Activated CD8-positive, alpha-beta memory T cell treated with anti-CD3 and anti-CD28 coated beads for 4 hours (primary cell): ENCODE measurements at regions not wholly inside any gene's neighbourhood (a gene's known extent, or its start where the extent isn't known, plus 50 kb on each side); places are given as distances from the start of the nearest gene placed in this dataset.
"Not testable (repeated sequence)": the region's sequence is repeated elsewhere in the genome, so short reads cannot be mapped to it uniquely, and the experiment has no call there.

Experiments used
- DNase-seq, 2 donors: peaks; one replicate each; pipeline ENCODE4 v3.0.0-alpha.2; 2020; ENCODE audit warnings: low read depth in 2 of 2

DNA sequence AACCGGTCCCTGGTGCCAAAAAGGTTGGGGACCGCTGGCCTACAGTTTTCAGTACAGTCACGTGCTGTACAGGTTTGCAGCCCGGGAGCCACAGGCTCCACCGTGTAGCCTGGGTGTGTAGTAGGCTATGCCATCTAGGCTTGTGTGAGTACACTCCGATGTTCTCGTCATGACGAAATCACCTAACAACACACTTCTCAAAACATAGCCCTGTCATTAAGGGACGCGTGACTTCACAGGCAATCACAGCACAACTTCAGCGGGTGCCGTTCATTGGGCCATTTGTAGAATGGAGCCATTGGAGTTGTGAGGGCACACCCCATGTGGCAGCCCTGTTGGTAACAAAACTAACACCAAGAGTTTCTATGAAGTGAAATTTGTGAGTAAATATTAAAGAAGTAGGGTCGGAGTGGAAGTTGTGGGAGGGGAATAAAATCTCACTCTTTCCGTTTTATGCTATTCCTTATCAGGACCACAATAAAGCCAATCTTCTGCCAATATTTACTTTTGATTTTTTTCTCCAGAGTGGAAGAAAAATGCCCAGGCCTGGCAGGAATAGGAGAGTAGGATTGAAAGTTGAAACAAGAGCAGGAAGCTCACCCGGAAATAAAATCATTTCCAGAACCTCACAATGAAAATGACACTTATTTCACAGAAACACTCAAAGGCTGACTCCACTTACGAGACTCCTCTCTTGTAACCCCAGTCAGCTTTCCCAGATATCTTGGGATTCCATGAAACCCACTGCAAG is 63.7 kb upstream of the PTPN1 start:
- DNase-seq: no peak

DNA sequence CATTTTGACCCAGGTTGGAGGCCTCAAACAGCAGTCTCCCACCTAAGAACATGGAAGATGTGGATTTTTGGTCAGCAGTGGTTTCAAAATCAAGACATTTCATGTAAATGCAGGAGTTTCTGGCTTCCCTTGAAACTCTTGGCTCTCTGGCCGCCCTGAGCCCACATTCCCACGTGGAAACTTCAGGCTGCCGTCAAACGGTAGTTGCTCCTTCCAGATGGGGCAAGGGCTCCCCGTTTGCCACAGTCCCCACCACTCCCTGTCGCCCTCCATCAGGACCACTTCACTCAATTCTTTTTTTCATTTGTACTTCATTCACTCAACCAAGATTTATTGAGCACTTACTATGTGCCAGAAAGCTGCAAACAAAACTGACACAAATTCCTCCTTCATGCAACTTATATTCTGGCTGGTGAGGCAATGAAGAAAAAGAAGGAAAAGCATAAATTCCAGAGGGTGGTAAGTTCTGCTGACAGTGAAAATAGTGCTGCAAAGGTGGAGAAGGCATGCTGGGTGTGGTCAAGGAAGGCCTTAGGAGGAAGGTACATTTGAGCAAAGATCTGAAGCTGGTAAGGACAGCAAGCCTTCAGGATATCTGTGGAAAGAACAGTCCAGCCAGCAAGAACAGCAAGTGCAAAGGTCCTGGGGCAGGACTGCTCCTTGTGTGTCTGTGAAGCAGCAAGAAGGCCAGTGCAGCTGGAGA is 62.9 kb upstream of the PTPN1 start:
- DNase-seq: no peak

DNA sequence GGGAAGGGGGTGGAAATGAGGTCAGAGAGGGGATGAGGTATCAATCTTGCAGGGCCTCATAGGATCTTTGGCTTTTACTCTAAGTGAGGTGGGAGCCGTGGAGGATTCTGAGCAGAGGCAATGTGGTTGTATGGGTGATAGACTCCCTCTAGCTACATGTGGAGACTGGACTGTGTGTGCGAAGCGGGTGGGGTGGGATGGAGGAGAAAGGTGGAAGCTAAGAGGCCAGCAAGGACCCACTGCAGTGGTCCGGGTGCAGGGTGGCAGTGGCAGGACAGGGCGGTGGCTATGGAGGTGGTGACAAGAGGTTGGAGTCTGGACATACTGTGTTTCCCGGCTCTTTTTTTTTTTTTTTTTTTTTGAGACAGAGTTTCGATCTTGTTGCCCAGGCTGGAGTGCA is 62.4 kb upstream of the PTPN1 start:
- no peak for DNase-seq

DNA sequence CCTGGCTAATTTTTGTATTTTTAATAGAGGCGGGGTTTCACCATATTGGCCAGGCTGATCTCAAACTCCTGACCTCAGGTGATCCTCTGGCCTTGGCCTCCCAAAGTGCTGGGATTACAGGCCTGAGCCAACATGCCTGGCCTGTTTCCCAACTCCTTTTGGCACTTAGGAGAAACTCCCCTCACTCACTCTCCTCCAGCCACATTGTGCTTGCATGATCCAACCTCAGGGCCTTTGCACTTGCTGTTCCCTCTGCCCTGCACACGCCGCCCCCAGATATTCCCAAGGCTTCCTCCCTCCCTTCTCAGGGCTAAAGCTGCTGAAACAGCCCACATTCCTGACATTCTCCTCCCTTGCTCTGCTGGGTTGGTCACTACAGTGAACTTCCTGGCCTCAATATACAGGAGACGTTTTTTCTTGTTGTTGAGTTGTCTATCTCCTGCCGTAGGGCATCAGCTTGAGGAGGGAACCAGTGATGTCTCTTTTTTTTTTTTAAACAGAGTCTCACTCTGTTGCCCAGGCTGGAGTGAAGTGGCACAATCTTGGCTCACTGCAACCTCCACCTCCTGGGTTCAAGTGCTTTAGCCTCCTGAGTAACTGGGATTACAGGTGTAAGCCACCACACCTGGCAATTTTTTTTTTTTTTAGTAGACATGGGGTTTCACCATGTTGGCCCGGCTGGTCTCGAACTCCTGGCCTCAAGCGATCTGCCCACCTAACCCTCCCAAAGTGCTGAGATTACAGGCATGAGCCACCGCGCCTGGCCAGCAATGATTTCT is 61.4 kb upstream of the PTPN1 start:
- not testable (repeated sequence) for DNase-seq

DNA sequence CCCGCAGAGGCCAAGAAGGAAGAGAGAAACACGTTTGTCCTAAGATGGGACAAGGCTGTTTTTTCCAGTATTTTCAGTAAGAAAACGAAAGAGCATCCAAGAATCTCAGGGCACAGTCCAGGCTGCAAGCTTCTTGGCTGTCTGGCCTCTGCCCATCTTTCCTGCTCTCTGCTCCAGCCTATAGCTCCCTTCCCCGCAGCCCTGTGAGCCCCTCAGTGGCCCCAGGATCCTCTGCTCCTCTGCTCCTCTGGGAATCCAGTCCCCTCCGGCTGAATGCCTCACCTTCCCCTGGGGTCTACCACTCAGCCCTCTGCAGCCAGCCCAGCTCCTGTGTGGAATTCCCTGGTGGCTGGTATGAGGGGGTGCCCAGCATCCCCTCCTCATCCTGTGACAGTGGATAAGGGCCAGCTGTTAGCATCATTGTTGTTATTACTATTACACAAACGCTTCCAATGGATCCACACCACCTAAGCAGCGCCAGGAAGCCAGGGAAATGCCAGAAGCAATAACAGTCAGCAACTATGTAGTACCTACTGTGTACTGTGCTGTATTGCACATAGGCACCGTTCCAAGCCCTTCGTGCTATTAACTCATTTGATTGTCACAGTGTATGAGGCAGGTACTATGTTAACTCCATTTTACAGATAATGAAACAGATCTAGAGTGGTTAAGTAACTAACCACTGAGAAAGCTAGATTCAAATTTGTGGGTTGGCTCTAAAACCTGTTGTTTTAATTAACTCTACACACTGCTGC is 60.3 kb upstream of the PTPN1 start:
- DNase-seq: no peak

DNA sequence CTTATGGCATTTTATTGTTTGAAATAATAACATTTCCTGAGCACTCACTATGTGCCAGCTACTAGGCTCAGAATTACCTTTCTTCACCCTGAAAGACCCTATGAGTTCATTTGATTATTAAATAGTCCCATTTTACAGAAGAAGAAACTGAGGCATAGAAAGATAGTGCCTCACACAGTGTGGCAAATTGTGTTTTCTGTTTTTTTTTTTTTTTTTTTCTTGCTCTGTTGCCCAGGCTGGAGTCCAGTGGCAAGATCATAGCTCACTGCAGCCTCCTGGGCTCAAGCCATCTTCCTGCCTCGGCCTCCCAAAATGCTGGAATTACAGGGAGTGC is 59.7 kb upstream of the PTPN1 start:
- no peak for DNase-seq

DNA sequence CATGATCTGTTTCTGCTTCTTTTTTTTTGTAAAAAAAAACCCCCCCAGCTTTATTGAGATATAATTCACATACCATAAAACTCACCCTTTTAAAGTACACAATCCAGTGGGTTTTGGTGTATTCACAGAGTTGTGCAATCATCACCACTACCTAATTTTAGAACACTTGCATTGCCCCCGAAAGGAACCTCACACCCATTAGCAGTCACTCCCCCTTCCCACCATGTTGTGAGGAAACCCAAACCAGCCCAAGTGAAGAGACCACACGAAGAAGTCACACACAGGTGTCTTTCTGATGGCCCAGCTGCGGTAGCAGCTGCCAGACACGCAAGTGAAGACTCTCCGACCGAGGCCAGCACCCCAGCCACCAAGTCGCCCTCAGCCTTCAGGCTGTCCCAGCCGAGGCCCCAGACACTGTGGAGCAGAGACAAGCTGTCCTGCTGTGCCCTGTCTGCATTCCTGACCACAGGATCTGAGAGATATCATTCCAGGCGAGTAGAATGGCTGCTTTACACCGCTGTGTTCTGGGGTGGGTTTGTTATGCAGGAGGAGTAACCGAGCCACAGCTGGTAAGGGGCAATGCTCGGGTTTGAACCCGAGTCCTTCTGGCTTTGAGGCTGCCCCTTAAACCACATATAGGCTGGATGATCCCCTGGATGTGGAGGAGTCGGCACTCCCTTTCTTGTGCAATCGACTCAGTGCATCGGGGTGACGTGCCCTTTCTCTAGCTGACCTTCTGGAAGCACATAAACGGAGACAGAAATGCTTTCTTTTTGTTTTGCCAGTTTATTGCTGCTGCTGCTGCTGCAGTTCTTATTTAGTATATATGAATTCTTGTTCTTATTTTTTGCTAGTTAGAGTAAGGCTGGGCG is 59.1 kb upstream of the PTPN1 start:
- DNase-seq: no peak

DNA sequence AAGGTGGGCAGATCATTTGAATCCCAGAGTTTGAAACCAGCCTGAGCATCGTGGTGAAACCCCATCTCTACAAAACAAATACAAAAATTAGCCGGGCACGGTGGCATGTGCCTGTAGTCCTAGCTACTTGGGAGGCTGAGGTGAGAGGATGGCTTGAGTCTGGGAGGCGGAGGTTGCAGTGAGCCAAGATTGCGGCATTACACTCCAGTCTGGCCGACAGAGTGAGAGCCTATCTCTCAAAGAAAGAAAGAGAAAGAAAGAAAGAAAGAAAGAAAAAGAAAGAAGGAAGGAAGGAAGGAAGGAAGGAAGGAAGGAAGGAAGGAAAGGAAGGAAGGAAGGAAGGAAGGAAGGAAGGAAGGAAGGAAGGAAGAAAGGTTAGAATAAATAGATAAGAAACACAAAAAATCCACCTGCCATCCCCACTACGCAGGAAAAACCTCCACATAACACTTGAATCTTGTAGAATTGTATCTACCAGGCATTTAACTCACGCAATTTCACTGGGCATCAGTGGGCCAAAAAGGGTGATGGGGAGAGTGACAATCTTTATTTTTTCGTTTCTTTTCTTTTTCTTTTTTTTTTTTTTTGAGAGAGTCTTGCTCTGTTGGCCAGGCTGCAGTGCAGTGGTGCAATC is 58.3 kb upstream of the PTPN1 start:
- not testable (repeated sequence) for DNase-seq

DNA sequence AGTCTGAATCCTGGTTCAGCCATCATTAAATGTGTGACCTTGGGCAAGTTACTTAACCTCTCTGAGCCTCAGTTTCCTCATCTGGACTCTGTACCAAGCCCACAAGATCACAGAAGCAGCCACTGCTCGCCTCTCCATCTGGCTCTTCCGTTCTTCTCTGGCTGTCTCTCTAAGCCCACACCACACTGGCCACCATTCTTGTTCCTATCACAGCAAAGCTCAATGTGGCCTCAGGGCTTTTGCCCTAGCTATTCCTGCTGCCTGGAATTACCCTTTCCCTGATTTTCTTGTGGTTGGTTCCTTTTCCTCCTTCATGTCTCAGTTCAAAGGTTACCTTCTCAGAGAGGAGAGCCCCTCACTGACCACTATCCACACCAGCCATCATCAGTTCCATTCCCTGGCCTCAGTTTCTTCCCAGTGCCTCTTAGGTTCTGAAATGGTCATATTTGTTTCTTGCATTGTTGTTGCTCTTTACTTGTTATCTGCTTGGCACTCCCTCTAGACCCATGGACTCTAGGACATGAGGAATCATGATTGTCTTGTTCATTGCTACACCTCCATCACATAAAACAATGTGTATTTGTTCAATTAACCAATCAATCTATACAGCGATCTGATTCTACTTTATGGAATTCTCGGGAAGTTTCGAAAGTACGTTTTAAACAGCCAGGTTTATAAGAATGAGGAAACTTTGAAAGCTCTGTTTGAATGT is 56.5 kb upstream of the PTPN1 start:
- no peak for DNase-seq

DNA sequence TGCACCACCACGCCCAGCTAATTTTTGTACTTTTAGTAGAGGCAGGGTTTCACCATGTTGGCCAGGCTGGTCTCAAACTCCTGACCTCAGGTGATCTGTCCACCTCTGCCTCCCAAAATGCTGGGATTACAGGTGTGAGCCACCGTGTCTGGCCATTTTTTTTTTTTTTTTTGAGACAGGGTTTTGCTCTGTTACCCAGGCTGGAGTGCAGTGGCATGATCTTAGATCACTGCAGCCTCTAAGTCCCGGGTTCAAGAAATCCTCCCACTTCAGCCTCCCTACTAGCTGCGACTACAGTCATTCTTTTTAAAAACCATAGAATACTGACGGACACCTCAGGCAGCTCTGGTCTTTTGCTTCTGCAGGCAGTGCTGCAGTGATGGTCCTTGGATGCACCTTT is 54.9 kb upstream of the PTPN1 start:
- not testable (repeated sequence) for DNase-seq

DNA sequence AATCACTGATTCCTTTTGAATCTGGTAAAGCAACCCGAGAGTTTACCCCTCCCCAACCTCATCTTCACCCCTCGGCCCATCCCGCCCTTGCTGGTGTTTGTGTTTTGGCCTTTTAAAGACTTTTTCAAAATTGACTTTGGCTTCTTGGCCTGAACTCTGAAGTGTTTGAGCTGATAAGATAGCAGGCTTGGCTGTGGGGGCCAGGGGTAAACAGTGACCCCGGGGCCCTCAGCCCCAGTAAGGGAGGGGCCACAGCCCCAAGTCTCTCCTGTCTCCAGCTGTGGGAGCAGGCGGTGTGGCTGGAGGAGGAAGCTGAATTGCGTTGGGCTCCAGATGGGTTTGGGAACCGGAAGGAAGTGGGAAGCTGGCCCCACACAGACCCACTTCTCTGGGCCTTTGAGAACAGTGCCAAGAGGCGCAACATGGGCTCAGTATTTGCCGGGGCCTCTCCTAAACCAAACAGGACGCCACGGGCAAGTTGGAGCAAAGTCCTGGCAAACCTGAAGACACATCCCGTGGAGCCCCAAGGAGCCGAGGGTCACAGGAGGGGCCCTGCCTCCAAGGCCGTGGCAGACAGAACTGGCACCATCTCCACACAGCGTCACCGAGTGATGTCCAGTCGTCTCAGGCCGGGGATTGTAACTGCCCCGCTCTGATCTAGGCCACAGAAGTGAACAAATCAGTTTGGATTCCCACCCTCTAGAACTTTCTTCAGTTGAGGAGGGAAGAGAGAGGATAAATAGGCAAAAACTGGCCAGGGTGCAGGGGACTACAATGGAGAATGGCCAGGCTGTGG is 54.3 kb upstream of the PTPN1 start:
- DNase-seq: no peak

DNA sequence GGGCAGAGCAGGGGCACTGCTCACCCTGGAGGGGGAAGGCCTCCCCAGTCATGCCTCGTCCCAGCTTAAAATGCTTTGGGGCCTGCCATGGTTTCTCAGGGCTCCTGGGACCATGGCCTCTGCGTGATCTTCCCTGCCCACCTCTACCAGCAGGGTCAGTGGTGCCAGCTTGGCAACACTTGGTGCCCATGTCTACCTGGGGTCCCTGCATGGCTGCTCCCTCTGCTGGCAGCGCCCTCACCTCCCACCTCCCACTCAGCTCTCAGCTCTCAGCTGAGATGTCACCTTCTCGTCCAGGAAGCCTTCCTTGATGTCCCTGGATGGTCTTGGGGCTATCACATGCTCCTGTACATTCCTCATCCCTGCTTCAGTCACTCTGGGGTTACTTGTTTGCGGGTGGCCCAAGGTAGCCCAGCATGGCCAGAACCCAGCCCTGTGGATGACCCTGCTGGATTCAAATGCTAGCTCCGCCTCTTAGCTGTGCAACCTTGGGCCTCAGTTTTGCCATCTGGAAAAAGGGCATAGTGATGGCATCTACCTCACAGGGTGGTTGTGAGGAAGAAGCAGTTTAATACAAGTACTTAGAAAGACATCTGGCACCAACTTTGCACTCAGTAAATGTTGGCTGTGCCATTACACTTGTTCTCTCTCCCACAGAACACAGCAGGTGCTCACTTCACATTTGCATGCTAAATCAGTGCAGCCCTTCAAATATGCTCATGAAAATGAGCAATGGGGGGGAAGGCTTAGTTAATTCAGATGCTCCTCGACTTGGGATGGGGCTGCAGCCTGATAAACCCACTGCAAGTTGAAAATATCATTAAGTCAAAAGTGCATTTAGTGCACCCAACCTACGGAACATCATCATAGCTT is 53.5 kb upstream of the PTPN1 start:
- DNase-seq: no peak

DNA sequence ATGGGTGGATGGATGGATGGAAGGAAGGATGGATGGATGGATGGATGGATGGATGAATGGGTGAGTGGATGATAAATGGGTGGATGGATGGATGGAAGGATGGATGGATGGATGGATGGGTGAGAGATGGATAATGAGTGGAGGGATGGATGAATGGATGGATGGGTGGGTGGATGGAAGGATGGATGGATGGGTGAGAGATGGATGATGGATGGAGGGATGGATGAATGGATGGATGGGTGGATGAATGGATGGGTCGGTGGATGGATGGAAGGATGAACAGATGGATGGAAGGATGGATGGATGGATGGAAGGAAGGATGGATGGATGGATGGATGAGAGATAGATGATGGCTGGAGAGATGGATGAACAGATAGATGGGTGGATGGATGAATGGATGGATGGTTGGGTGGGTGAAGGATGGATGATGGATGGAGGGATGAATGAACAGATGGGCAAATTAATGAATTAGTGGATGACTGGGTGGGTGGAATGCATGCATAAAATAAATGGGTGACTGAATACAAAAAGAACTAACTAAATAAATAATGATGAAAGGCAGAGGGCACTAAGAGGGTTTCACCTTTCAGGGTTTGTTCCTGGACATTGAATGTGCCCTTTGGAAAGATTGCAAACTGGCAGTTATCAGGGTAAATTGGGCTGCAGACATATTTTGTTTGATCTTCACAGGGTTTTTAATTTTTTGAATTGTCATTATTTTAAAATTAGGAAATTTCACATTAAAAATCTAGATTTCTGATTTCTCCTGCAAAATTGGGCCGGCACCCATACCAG is 50.9 kb upstream of the PTPN1 start:
- no peak for DNase-seq

DNA sequence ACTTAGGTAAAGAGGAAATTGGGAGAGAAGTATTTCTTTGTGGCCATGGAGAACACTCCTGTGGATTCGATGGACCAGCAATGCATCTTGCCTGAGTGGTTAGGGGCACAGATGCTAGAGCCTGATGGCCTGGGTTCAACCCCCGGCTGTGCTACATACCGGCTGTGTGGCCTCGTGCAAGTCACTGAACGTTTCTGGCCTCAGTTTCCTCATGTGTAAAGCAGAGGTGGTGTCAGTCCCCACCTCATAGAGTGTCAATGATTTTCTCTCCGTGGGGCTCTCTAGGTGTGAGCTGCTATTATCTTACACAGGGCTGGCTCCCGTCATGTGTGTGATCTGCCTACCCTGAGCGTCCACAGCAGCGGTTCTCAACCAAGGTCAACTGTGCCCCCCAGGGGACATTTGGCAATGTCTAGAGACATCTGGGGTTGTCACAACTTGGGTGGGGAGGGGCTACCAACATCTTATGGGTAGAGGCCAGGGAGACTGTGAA is 50.0 kb upstream of the PTPN1 start:
- DNase-seq: no peak
